MM.1S (cell line): ENCODE measurements at regions not wholly inside any gene's neighbourhood (a gene's known extent, or its start where the extent isn't known, plus 50 kb on each side); places are given as distances from the start of the nearest gene placed in this dataset.

ENCODE experiments used
- DNase-seq: peaks from one replicate; pipeline ENCODE4 v3.0.0-alpha.2; 2015
- H2AFZ ChIP-seq: fragments of 300-600 bp; sonication (generic); 2 replicates; pipeline ENCODE4 v1.6.0; 2016; ENCODE audit warnings: antibody characterized with exemption, low read length
- H3F3A ChIP-seq: fragments of 300-600 bp; sonication (generic); 2 replicates; pipeline ENCODE4 v1.6.1; 2016; ENCODE audit warnings: mild to moderate bottlenecking, antibody characterized with exemption, low read length, moderate library complexity, mixed read lengths; ENCODE audit not compliant: insufficient read depth
- H3K27ac ChIP-seq: fragments of 300-600 bp; sonication (generic); 2 replicates; pipeline ENCODE4 v1.5.1; 2016; ENCODE audit warnings: mild to moderate bottlenecking, low read length
- H3K27me3 ChIP-seq: fragments of 300-600 bp; sonication (generic); replicated peaks from 2 replicates; pipeline ENCODE4 v1.6.0; 2016; ENCODE audit warnings: low read length; ENCODE audit not compliant: insufficient read depth
- H3K36me3 ChIP-seq: fragments of 300-600 bp; sonication (generic); replicated peaks from 2 replicates; pipeline ENCODE4 v1.6.1; 2016; ENCODE audit warnings: mild to moderate bottlenecking, low read length, mixed read lengths; ENCODE audit not compliant: insufficient read depth
- H3K4me1 ChIP-seq: fragments of 300-600 bp; sonication (generic); 2 replicates; pipeline ENCODE4 v1.6.1; 2016; ENCODE audit warnings: low read length, mixed read lengths
- H3K4me2 ChIP-seq: fragments of 300-600 bp; sonication (generic); 2 replicates; pipeline ENCODE4 v1.6.0; 2016; ENCODE audit warnings: low read depth, low read length
- H3K4me3 ChIP-seq: fragments of 300-600 bp; sonication (generic); 2 replicates; pipeline ENCODE4 v1.5.1; 2016; ENCODE audit warnings: low read length, mixed read lengths
- H3K79me2 ChIP-seq: fragments of 300-600 bp; sonication (generic); 2 replicates; pipeline ENCODE4 v1.6.1; 2016; ENCODE audit warnings: mixed run types, low read length, mixed read lengths
- H3K9ac ChIP-seq: fragments of 300-600 bp; sonication (generic); 2 replicates; pipeline ENCODE4 v1.6.1; 2016; ENCODE audit warnings: low read length, mixed read lengths
- H3K9me2 ChIP-seq: fragments of 300-600 bp; sonication (generic); replicated peaks from 2 replicates; pipeline ENCODE4 v1.6.1; 2016; ENCODE audit warnings: mild to moderate bottlenecking, low read length, mixed read lengths; ENCODE audit not compliant: insufficient read depth
- H3K9me3 ChIP-seq: fragments of 300-600 bp; sonication (generic); replicated peaks from 2 replicates; pipeline ENCODE4 v1.6.1; 2016; ENCODE audit warnings: mild to moderate bottlenecking, low read length, mixed read lengths; ENCODE audit not compliant: insufficient read depth
- H4K20me1 ChIP-seq: fragments of 300-600 bp; sonication (generic); 2 replicates; pipeline ENCODE4 v1.6.1; 2016; ENCODE audit warnings: mild to moderate bottlenecking, low read length, moderate library complexity, mixed read lengths; ENCODE audit not compliant: insufficient read depth
- CTCF ChIP-seq: fragments of 300-600 bp; sonication (generic); IDR thresholded peaks from 2 replicates; pipeline ENCODE4 v1.5.1; 2016; ENCODE audit warnings: antibody characterized with exemption, low read length, mixed read lengths
- EZH2 ChIP-seq: fragments of 300-600 bp; sonication (generic); optimal IDR thresholded peaks from 2 replicates; pipeline ENCODE3; 2017; ENCODE audit warnings: low read depth, mild to moderate bottlenecking, antibody characterized with exemption, low read length, mixed read lengths
- EZH2phosphoT487 ChIP-seq: fragments of 300-600 bp; sonication (generic); IDR thresholded peaks from 2 replicates; pipeline ENCODE4 v1.6.1; 2018; ENCODE audit warnings: antibody characterized with exemption, low read length

DNA sequence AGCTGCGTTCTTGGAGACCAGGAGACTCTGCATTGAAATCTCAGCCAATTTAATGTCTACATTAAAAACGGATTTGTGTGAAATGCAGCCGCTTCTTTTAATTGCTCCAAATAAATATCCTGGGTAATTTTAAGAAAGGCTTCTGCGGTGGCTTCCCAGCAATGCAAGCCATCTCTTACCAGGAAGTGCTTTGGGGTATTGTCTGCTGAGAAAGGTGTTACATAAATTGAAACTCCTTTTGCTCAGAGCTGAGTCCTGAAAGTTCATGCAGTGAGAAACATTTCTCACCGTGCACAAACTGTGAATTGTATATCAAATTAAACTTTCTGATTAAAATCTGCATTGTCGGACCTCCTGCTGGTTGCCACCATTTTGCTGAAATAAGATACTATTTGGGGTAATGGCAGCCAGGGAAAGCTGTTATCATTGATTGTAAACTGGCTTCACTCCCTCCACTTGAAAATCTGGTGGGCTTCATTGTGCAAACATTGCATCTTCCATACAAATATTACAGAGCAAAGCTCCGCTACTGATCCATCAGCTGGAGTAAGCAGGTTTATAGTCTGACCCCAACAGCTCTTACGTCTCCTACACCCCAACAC lies 59.5 kb downstream of the ZIC5 start:
- Histone ChIP-seq H3K27ac (no peak overlapping the region), H2AFZ (no peak overlapping the region), H3K36me3 (no peaks in the 10 kb centered on the region), H3K4me1 (no peaks in the 10 kb centered on the region), H3K9ac (no peak overlapping the region), H3K4me2 (no peak overlapping the region), H3K9me3 (no peaks in the 10 kb centered on the region), H4K20me1 (no peaks in the 10 kb centered on the region), H3K9me2 (no peaks in the 10 kb centered on the region), H3K79me2 (no peaks in the 10 kb centered on the region), H3K4me3 (no peak overlapping the region), H3F3A (no peaks in the 10 kb centered on the region), H3K27me3 (no peaks in the 10 kb centered on the region)
- no peak for TF ChIP-seq EZH2
- no peak for TF ChIP-seq EZH2phosphoT487
- TF ChIP-seq CTCF, result no peak
- no peak for DNase-seq

- H3K9ac ChIP-seq, result no peak overlapping the region
- no peaks in the 10 kb centered on the region for H3K27me3 ChIP-seq
- H3K79me2 ChIP-seq, result no peaks in the 10 kb centered on the region
- no peaks in the 10 kb centered on the region for H3K9me3 ChIP-seq
- no peak overlapping the region for H2AFZ ChIP-seq
- no peak overlapping the region for H3K4me3 ChIP-seq
- H3K4me2 ChIP-seq, result no peak overlapping the region
- TF ChIP-seq EZH2 (no peak), EZH2phosphoT487 (no peak), CTCF (no peak)
- H3K27ac ChIP-seq, result no peak overlapping the region
- no peaks in the 10 kb centered on the region for H3K36me3 ChIP-seq
- no peak for DNase-seq
- no peaks in the 10 kb centered on the region for H4K20me1 ChIP-seq
- no peaks in the 10 kb centered on the region for H3F3A ChIP-seq
- H3K4me1 ChIP-seq, result no peaks in the 10 kb centered on the region
- H3K9me2 ChIP-seq, result no peaks in the 10 kb centered on the region
Measured at GRCh38 chr13:99911069-99911964, 60.2 kb downstream of the ZIC5 start.

DNA sequence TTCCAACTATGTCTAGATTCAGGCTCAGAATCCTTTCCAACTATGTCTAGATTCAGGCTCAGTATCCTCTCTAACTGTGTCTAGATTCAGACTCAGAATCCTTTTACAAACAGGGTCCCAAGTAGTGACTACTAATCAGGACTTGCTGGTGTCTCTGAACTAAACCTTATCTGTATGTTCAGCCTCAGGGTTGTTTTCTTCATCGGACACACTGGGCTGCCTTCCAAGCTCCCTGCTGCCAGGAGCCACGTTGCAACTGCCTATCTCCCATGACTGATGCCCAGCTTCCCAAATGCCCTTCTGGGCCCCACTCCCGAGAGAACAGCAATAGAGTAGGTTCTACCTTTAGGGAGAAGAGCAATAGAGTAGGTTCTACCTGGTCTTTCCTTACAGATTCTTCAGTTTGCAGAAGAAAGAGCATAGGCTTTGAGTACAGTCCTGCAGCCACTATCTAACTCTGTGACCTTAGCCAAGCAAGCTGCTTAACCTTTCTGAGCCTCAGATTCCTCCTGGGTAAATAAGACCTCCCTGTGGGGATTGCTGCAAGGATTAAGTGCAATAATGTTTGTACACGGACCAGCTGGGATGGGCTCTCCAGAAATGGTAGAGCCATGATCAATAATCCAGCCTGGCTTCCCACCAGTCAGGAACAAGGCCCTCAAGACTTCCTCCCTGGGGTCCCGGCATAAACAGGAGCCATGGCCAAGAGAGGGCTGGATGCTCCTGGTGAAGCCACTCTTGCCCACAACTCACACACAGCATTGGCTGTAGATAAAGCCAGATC lies 61.5 kb downstream of the ZIC5 start:
- Histone ChIP-seq H3K4me1 (no peaks in the 10 kb centered on the region), H3K79me2 (no peaks in the 10 kb centered on the region), H2AFZ (no peak overlapping the region), H3K4me2 (no peak overlapping the region), H3K9ac (no peak overlapping the region), H3K9me3 (no peaks in the 10 kb centered on the region), H3K27ac (no peak overlapping the region), H3K36me3 (no peaks in the 10 kb centered on the region), H4K20me1 (no peaks in the 10 kb centered on the region), H3K9me2 (no peaks in the 10 kb centered on the region), H3K4me3 (no peak overlapping the region), H3K27me3 (no peaks in the 10 kb centered on the region), H3F3A (no peaks in the 10 kb centered on the region)
- TF ChIP-seq CTCF, result no peak
- no peak for TF ChIP-seq EZH2
- no peak for TF ChIP-seq EZH2phosphoT487
- no peak for DNase-seq
